Naive B cell (primary cell): ENCODE measurements at regions not wholly inside any gene's neighbourhood (a gene's known extent, or its start where the extent isn't known, plus 50 kb on each side); places are given as distances from the start of the nearest gene placed in this dataset.
"Not testable (repeated sequence)": the region's sequence is repeated elsewhere in the genome, so short reads cannot be mapped to it uniquely, and the experiment has no call there.

Source experiments
- ATAC-seq, 2 donors: fragments of 150-1000 bp; cut with Tn5 transposase; 2 replicates each; pipeline ENCODE4 v1.10.0; 2021; ENCODE audit warnings: low read depth in 2 of 2, mild to moderate bottlenecking in 2 of 2, moderate library complexity in 2 of 2
- DNase-seq: peaks from one replicate; pipeline ENCODE4 v3.0.0; 2022
- H3K27ac Mint-ChIP-seq, 6 donors: one replicate each; pipeline ENCODE4 v1.8.0; 2020 to 2022; ENCODE audit warnings: mild to moderate bottlenecking in 6 of 6, mixed read lengths in 6 of 6, moderate library complexity in 5 of 6, inconsistent platforms in 2 of 6
- H3K27me3 Mint-ChIP-seq, 3 donors: one replicate each; pipeline ENCODE4 v1.8.0; 2021 to 2022; ENCODE audit warnings: mixed read lengths in 3 of 3, mild to moderate bottlenecking in 1 of 3
- H3K36me3 Mint-ChIP-seq, 2 donors: one replicate each; pipeline ENCODE4 v1.8.0; 2020 to 2022; ENCODE audit warnings: mixed read lengths in 2 of 2, inconsistent platforms in 1 of 2, mild to moderate bottlenecking in 1 of 2
- H3K4me1 Mint-ChIP-seq, 3 donors: one replicate each; pipeline ENCODE4 v1.8.0; 2020 to 2022; ENCODE audit warnings: mixed read lengths in 3 of 3, inconsistent platforms in 1 of 3, mild to moderate bottlenecking in 1 of 3, moderate library complexity in 1 of 3
- H3K4me3 Mint-ChIP-seq, 8 donors: one replicate each; pipeline ENCODE4 v1.8.0; 2020 to 2022; ENCODE audit warnings: mild to moderate bottlenecking in 8 of 8, mixed read lengths in 8 of 8, moderate library complexity in 8 of 8, inconsistent platforms in 2 of 8
- H3K9me3 Mint-ChIP-seq, 7 donors: one replicate each; pipeline ENCODE4 v1.8.0; 2020 to 2022; ENCODE audit warnings: mixed read lengths in 7 of 7, mild to moderate bottlenecking in 5 of 7, inconsistent platforms in 2 of 7, moderate library complexity in 1 of 7

DNA sequence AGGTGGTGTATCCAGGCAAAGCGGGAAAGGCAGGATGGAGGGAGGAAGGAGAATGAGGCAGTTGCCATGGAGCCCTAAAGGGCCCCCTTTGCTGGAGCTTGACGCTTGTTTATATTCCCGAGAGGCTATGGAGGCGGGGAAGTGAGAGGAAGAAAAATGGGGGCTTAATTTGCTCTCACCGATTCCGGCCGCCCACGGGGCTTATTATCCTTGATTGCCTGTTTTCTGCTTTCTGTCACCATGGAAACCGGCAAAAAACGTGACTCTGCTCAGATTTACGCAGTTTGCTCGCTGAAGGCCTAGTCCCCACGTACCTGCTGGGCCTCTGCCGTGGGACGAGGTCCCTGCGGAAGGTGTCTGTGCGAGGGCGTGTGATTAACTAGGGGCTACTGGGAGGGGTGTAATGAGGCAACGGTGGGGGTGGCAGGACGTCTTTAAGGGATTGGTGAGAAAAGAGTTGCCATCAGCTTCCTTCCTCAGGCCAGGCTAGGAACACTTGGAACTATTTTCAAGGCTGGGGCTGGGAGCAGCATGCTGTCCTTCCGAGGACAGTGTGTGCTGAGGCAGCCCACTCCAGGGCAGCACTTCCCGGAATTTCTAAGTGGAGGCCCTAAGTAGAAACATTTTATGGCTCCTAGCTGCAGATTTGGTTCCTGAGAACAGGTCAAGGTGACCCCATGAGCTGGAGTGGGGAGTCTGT lies 110.8 kb upstream of the NDN start:
- Mint-ChIP-seq H3K4me3 (no peak overlapping the region), H3K27me3 (no peaks in the 10 kb centered on the region), H3K27ac (no peak overlapping the region), H3K36me3 (no peaks in the 10 kb centered on the region), H3K4me1 (no peaks in the 10 kb centered on the region), H3K9me3 (peaks cover 5 to 14% (median 8%) of the 10 kb centered on the region in 7 donors)
- ATAC-seq (no peak), DNase-seq (no peak)

DNA sequence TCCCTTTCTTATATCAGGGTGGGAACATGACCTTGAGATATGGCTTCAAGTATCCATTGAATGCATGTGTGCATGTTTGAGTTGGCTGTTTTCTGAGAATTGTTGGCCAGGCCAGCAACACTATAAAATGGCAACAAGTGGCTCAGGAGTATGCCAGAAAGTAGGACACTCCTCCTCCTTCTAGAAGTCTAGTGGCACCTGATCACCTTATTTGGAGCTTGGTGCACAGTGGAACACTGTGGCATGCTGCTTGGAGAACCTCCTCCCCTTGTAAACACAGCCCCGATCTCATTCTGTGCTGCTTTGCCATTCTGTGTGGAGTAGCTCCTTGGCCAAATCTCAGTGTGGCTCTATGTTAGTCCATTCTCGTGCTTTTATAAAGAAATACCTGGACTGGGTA lies 114.8 kb upstream of the NDN start:
- H3K9me3 Mint-ChIP-seq: peaks cover 5 to 19% (median 8%) of the 10 kb centered on the region in 7 donors
- no peak overlapping the region for H3K4me3 Mint-ChIP-seq
- H3K4me1 Mint-ChIP-seq: no peaks in the 10 kb centered on the region
- DNase-seq (no peak), ATAC-seq (no peak)
- H3K27ac Mint-ChIP-seq: peak overlapping the region in 1 of 6 donors; percentile 4
- no peaks in the 10 kb centered on the region for H3K36me3 Mint-ChIP-seq
- no peaks in the 10 kb centered on the region for H3K27me3 Mint-ChIP-seq

DNA sequence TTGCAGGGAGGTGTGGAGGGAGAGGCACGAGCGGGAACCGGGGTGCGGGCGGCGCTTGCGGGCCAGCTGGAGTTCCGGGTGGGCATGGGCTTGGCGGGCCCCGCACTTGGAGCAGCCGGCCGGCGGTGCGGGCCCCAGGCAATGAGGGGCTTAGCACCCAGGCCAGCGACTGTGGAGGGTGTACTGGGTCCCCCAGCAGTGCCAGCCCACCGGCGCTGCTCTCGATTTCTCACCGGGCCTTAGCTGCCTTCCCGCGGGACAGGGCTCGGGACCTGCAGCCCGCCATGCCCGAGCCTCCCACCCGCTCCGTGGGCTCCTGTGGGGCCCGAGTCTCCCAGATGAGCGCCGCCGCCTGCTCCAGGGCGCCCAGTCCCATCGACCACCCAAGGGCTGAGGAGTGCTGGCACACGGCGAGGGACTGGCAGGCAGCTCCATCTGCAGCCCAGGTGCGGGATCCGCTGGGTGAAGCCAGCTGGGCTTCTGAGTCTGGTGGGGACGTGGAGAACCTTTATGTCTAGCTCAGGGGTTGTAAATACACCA lies 115.9 kb upstream of the NDN start:
- not testable (repeated sequence) for H3K27ac Mint-ChIP-seq, ATAC-seq, H3K4me3 Mint-ChIP-seq, H3K4me1 Mint-ChIP-seq, H3K27me3 Mint-ChIP-seq, H3K36me3 Mint-ChIP-seq, DNase-seq
- peaks cover 4 to 23% (median 8%) of the 10 kb centered on the region in 7 donors for H3K9me3 Mint-ChIP-seq

DNA sequence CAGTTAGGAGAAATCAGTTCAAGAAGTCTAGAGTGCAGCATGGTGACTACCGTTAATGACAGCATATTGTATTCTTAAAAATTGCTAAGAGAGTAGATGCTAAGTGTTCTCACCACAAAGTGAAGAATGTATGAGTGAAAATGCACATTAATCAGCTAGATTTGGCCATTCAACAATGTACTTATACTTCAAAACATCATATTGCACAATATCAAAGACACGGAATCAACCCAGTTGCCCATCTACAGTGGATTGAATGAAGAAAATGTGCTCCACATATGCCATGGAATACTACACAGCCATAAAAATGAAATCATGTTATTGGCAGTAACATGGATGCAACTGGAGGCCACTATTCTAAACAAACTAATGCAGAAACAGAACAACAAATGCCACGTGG lies 119.9 kb upstream of the NDN start:
- ATAC-seq (no peak), DNase-seq (no peak)
- H3K36me3 Mint-ChIP-seq: no peaks in the 10 kb centered on the region
- H3K4me3 Mint-ChIP-seq: no peak overlapping the region
- no peaks in the 10 kb centered on the region for H3K4me1 Mint-ChIP-seq
- no peak overlapping the region for H3K27ac Mint-ChIP-seq
- peaks cover under 1 to 21% (median 5%) of the 10 kb centered on the region in 7 donors for H3K9me3 Mint-ChIP-seq
- no peaks in the 10 kb centered on the region for H3K27me3 Mint-ChIP-seq

DNA sequence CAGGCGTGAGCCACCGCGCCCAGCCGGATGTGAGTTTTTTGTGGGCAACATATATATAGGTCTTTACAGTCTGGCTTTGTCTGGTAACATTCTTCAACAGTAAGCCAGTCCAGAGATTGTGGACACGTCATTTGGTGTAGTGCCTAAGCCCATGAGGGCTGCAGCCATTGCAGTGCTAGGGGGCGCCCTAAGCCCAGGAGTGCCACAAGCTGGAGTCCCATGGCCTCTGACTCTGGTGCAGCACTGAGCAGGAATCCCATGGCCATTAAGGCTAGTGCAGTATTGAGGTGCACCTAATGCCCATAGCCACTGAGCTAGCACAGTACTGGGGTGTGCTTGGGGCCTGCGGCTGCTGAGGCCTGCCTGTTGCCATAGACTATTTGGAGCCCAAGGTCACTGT lies 136.4 kb upstream of the NDN start:
- ATAC-seq (no peak), DNase-seq (no peak)
- Mint-ChIP-seq H3K4me3 (no peak overlapping the region), H3K4me1 (no peaks in the 10 kb centered on the region), H3K27ac (no peak overlapping the region), H3K36me3 (no peaks in the 10 kb centered on the region), H3K9me3 (peaks cover 0 to 20% (median 8%) of the 10 kb centered on the region in 7 donors), H3K27me3 (no peaks in the 10 kb centered on the region)

DNA sequence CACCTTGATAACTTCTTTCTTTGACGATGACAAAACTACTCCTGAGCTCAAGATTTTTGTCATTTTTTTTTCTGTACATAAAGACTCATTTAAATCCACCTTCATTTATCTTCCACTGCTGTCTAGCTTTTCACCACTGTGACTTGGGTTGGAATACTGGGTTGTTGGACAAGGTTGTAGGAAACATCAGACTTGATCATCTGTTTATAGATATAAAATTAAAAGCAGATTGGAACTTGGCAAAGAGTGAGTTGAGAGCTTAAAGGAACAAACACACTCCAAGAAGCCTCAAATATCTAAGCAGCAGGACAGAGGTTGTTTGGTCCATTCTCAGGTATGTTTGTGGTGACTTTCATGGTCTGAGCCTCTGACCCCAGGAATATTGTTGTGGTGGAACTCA lies 141.7 kb upstream of the NDN start:
- Mint-ChIP-seq H3K27ac (no peak overlapping the region), H3K27me3 (no peaks in the 10 kb centered on the region), H3K36me3 (no peaks in the 10 kb centered on the region), H3K9me3 (peaks cover 0 to 5% (median 4%) of the 10 kb centered on the region in 7 donors), H3K4me1 (no peaks in the 10 kb centered on the region), H3K4me3 (no peak overlapping the region)
- DNase-seq (no peak), ATAC-seq (no peak)

DNA sequence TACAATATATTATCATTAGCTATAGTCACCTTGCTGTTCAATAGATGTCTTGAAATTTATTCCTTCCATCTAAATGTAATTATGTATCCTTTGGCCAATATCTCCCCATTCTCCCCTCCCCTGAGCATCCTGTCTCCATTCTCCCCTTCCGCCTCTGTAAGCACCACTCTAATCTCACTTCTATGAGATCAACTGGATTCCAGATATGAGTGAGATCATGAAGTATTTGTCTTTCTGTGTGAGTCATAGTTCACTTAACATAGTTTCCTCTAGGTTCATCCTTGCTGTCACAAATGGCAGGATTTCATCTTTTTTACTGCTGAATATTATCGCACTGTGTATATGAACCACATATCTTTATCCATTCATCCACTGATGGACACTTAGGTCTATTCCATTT lies 148.8 kb upstream of the NDN start:
- no peak overlapping the region for H3K27ac Mint-ChIP-seq
- no peak overlapping the region for H3K4me3 Mint-ChIP-seq
- no peaks in the 10 kb centered on the region for H3K27me3 Mint-ChIP-seq
- no peaks in the 10 kb centered on the region for H3K36me3 Mint-ChIP-seq
- DNase-seq (no peak), ATAC-seq (no peak)
- H3K9me3 Mint-ChIP-seq: peaks cover 0 to 10% (median 3%) of the 10 kb centered on the region in 7 donors
- no peaks in the 10 kb centered on the region for H3K4me1 Mint-ChIP-seq

DNA sequence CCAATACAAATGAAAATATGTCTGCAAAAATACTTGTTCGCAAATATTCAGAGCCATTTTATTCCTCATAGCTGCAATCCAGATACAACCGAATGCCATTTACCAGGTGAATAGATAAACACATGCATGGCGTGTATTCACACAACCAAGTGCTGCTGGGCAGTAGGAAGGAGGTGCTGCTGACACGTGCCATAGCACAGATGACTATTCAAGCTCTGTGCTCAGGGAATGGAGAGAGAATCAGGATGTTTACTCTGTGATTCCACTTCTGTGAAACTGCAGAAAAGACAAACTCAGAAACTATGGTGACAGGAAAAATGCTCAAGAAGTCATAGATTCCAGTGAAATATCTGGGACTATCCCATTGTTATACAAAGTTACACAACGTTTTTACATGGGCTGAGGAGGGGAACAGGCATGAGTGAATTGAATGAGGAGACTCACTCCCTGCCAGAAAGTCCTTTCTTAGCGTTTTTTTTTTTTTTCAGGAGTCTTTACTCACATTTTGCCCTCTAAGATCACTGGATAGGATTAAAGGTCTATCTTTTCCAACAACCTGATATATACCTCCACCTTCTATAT lies 152.9 kb upstream of the NDN start:
- H3K27ac Mint-ChIP-seq: no peak overlapping the region
- no peaks in the 10 kb centered on the region for H3K27me3 Mint-ChIP-seq
- ATAC-seq: no peak
- H3K9me3 Mint-ChIP-seq: peaks cover 3 to 15% (median 7%) of the 10 kb centered on the region in 7 donors
- no peak overlapping the region for H3K4me3 Mint-ChIP-seq
- no peaks in the 10 kb centered on the region for H3K36me3 Mint-ChIP-seq
- no peak for DNase-seq
- no peaks in the 10 kb centered on the region for H3K4me1 Mint-ChIP-seq

DNA sequence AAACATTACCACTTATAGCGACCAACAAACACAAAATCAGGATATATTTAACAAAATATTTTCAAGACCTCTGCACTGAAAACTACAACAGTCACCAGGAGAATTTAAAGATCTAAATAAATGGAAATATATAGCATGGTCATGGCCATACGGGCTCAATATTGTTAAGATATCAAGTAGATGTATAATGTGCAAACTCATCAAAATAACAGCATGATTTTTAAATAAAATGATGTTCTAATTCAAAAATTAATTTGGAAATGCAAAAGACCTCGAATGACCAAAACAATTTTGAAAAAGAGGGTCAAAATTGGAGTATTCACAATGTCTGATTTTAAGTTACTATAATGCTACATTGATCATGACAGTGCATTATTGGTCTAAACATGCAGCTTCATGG lies 159.1 kb upstream of the NDN start:
- Mint-ChIP-seq H3K27ac (no peak overlapping the region), H3K36me3 (no peaks in the 10 kb centered on the region), H3K9me3 (peaks cover 3 to 16% (median 5%) of the 10 kb centered on the region in 7 donors), H3K27me3 (no peaks in the 10 kb centered on the region), H3K4me3 (no peak overlapping the region), H3K4me1 (no peaks in the 10 kb centered on the region)
- ATAC-seq (no peak), DNase-seq (no peak)

DNA sequence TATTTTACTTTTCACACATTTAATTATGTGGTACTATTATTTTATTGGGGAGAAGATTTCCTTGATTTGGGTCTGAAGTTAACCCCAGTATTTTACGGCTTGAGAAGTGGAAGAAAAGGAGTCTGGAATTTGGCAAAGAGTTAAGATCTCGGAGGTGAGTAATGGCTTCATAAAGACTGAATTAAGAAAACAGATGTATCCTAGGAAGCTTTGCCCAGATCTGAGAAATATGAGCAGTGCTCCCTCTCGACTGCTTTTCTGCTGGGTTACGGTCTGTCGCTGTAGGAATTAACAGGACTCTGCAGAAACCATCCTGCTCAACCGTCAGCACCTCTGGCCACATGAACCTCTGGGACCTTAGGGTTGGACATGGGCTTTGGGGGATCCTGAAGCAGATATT lies 163.6 kb upstream of the NDN start:
- peaks cover 0 to 6% (median 3%) of the 10 kb centered on the region in 7 donors for H3K9me3 Mint-ChIP-seq
- no peaks in the 10 kb centered on the region for H3K36me3 Mint-ChIP-seq
- no peak overlapping the region for H3K4me3 Mint-ChIP-seq
- ATAC-seq (no peak), DNase-seq (no peak)
- no peak overlapping the region for H3K27ac Mint-ChIP-seq
- peaks cover 0 to 4% (median 0%) of the 10 kb centered on the region in 3 donors for H3K27me3 Mint-ChIP-seq
- peaks cover 0 to 4% (median 0%) of the 10 kb centered on the region in 3 donors for H3K4me1 Mint-ChIP-seq

DNA sequence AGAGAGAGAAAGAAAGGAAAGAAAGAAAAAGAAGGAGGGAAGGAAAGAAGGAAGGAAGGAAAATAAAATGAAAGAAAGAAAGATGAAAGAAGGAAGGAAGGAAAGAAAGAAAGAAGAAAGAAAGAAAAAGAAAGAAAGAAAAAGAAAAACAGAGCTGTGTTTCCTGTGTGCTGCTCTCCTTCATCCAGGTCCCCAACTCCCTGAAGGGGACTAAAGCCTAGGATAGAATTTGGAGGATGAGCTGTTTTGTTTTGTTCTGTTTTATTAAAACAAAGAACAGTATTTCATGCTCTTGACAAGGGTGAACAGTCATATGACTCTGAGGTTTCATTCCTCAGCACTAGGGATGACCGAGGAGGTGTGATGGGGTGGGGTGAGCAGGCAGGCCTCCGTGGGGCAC lies 164.8 kb upstream of the NDN start:
- peaks cover 0 to 6% (median 3%) of the 10 kb centered on the region in 7 donors for H3K9me3 Mint-ChIP-seq
- H3K27me3 Mint-ChIP-seq: peaks cover 0 to 4% (median 1%) of the 10 kb centered on the region in 3 donors
- H3K36me3 Mint-ChIP-seq: no peaks in the 10 kb centered on the region
- peak overlapping the region in 1 of 6 donors; percentile 64 for H3K27ac Mint-ChIP-seq
- H3K4me3 Mint-ChIP-seq: no peak overlapping the region
- ATAC-seq (no peak), DNase-seq (no peak)
- peaks cover 0 to 4% (median 0%) of the 10 kb centered on the region in 3 donors for H3K4me1 Mint-ChIP-seq

DNA sequence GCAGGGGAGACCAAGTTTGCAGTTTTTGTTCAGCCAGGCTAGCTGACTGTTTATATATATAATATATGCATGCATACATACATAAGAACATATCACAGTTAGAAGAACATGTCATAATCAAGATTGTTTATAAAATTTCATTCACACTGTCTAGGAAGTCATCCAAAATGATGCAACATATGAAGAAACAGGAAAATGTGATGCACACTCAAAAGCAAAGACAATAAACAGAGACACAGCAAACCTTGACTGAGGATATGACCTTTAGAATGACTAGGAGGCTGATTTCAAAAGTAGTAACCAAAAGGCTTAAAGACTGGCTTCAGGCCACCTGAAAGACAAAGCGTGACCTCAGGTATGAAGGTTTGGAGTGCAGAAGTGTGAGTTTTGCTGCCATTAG lies 166.2 kb upstream of the NDN start:
- peaks cover 0 to 6% (median 3%) of the 10 kb centered on the region in 7 donors for H3K9me3 Mint-ChIP-seq
- no peak for DNase-seq
- no peaks in the 10 kb centered on the region for H3K36me3 Mint-ChIP-seq
- peaks cover 0 to 5% (median 4%) of the 10 kb centered on the region in 3 donors for H3K27me3 Mint-ChIP-seq
- H3K4me3 Mint-ChIP-seq: no peak overlapping the region
- no peak for ATAC-seq
- no peak overlapping the region for H3K27ac Mint-ChIP-seq
- H3K4me1 Mint-ChIP-seq: peaks cover 0 to 4% (median 0%) of the 10 kb centered on the region in 3 donors

DNA sequence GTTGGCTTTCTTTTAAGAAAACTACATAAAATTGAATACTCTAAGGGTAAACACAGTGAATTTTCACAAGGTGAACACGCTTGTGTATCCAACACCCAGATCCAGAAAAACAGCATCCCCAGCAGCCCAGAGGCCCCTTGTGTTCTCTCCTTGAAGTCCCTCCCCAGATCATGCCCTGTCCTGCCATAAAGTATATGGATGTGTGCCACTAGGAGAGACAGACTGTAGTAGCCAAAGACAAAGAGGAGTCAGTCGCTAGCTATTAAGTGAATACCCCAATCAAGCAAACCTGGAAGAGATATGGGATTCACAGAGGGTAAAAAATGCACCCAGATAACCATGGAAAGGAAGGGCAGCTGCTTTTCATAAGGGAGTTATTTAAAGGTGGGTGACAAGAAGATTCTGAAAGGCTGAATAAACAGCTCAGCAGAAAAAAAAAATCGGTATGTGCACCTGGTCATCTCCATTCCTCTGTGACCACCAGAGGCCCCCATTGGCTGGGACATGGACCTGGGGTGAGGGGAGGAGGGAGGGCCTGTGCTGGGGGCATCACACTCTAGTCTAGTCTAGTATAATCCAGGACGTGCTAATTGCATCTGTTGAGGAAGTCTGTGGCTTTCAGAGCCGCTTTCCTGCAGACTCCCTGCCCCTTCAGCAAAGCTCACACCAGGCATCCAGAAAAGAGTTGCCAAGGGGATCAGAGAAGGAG lies 167.3 kb upstream of the NDN start:
- peaks cover 0 to 4% (median 2%) of the 10 kb centered on the region in 7 donors for H3K9me3 Mint-ChIP-seq

More for the DNA sequence above, 167.3 kb upstream of the NDN start:
- ATAC-seq: no peak
- DNase-seq: no peak
- H3K4me3 Mint-ChIP-seq: no peak overlapping the region
- peaks cover 0 to 4% (median 0%) of the 10 kb centered on the region in 3 donors for H3K4me1 Mint-ChIP-seq
- no peak overlapping the region for H3K27ac Mint-ChIP-seq
- no peaks in the 10 kb centered on the region for H3K36me3 Mint-ChIP-seq
- peaks cover 0 to 5% (median 4%) of the 10 kb centered on the region in 3 donors for H3K27me3 Mint-ChIP-seq
